ENCODE measurements at regions not wholly inside any gene's neighbourhood (a gene's known extent, or its start where the extent isn't known, plus 50 kb on each side); places are given as distances from the start of the nearest gene placed in this dataset.

GRCh38 chrX:113977887-113978286 lies 606.0 kb upstream of the HTR2C start:
- Histone ChIP-seq H3F3A (ENCODE audit: low read length, unreplicated experiment) (no peaks in the 10 kb centered on the region), H3K9ac (ENCODE audit: low read length) (no peak overlapping the region), H4K20me1 (ENCODE audit: low read length) (no peaks in the 10 kb centered on the region), H3K27me3 (ENCODE audit: low read length) (no peaks in the 10 kb centered on the region), H3K4me2 (ENCODE audit: low read length) (no peak overlapping the region), H3K79me2 (ENCODE audit: low read length) (no peaks in the 10 kb centered on the region), H3K9me2 (replicated peaks; ENCODE audit: low read length) (no peaks in the 10 kb centered on the region), H3K27ac (ENCODE audit: low read length) (no peak overlapping the region), H3K9me3 (ENCODE audit: low read length) (no peaks in the 10 kb centered on the region), H2AFZ (ENCODE audit: low read length) (no peak overlapping the region), H3K36me3 (ENCODE audit: low read depth, low read length) (no peaks in the 10 kb centered on the region), H3K4me1 (ENCODE audit: insufficient read depth, low read length) (no peaks in the 10 kb centered on the region), H3K4me3 (ENCODE audit: low read length) (no peak overlapping the region)
- CTCF ChIA-PET, result no interaction called here
- POLR2A ChIA-PET (ENCODE audit: unreplicated experiment), result no interaction called here
- no TSS peak for BruUV-seq (replicated peaks)
- ATAC-seq (no peak), DNase-seq (no peak)
- intact Hi-C loops (cut with micrococcal nuclease), result no loop called here
- TF ChIP-seq EZH2phosphoT487 (IDR thresholded peaks at IDR 0.05; ENCODE audit: borderline replicate concordance, low read length) (no peak), EZH2 (IDR thresholded peaks at IDR 0.05; ENCODE audit: low read length, unreplicated experiment) (no peak)
- TF ChIP-seq, protein P1, sequence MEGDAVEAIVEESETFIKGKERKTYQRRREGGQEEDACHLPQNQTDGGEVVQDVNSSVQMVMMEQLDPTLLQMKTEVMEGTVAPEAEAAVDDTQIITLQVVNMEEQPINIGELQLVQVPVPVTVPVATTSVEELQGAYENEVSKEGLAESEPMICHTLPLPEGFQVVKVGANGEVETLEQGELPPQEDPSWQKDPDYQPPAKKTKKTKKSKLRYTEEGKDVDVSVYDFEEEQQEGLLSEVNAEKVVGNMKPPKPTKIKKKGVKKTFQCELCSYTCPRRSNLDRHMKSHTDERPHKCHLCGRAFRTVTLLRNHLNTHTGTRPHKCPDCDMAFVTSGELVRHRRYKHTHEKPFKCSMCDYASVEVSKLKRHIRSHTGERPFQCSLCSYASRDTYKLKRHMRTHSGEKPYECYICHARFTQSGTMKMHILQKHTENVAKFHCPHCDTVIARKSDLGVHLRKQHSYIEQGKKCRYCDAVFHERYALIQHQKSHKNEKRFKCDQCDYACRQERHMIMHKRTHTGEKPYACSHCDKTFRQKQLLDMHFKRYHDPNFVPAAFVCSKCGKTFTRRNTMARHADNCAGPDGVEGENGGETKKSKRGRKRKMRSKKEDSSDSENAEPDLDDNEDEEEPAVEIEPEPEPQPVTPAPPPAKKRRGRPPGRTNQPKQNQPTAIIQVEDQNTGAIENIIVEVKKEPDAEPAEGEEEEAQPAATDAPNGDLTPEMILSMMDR (conservative IDR thresholded peaks at IDR 0.05; ENCODE audit: low read depth, low read length), result no peak

- intact Hi-C loops (cut with micrococcal nuclease), result no loop called here
- H4K20me1 ChIP-seq (ENCODE audit: low read length), result no peaks in the 10 kb centered on the region
- no peaks in the 10 kb centered on the region for H3K9me3 ChIP-seq (ENCODE audit: low read length)
- no peak for DNase-seq
- no peaks in the 10 kb centered on the region for H3K4me1 ChIP-seq (ENCODE audit: insufficient read depth, low read length)
- H2AFZ ChIP-seq (ENCODE audit: low read length), result no peak overlapping the region
- no peaks in the 10 kb centered on the region for H3K36me3 ChIP-seq (ENCODE audit: low read depth, low read length)
- H3K79me2 ChIP-seq (ENCODE audit: low read length), result no peaks in the 10 kb centered on the region
- H3K4me3 ChIP-seq (ENCODE audit: low read length), result no peak overlapping the region
- CTCF ChIA-PET, result no interaction called here
- TF ChIP-seq, protein P1 (conservative IDR thresholded peaks at IDR 0.05; ENCODE audit: low read depth, low read length), result no peak
- TF ChIP-seq EZH2 (IDR thresholded peaks at IDR 0.05; ENCODE audit: low read length, unreplicated experiment), result no peak
- H3K9me2 ChIP-seq (replicated peaks; ENCODE audit: low read length), result no peaks in the 10 kb centered on the region
- H3K27me3 ChIP-seq (ENCODE audit: low read length), result no peaks in the 10 kb centered on the region
- POLR2A ChIA-PET (ENCODE audit: unreplicated experiment), result no interaction called here
- no TSS peak for BruUV-seq (replicated peaks)
- no peaks in the 10 kb centered on the region for H3F3A ChIP-seq (ENCODE audit: low read length, unreplicated experiment)
- H3K27ac ChIP-seq (ENCODE audit: low read length), result no peak overlapping the region
- ATAC-seq, result no peak
- no peak overlapping the region for H3K9ac ChIP-seq (ENCODE audit: low read length)
- H3K4me2 ChIP-seq (ENCODE audit: low read length), result no peak overlapping the region
These were observed 608.4 kb upstream of the HTR2C start for GRCh38 chrX:113975441-113975840.

GRCh38 chrX:113974881-113975280 lies 609.0 kb upstream of the HTR2C start:
- Histone ChIP-seq H3K9me2 (replicated peaks; ENCODE audit: low read length) (no peaks in the 10 kb centered on the region), H3K27me3 (ENCODE audit: low read length) (no peaks in the 10 kb centered on the region), H3K9me3 (ENCODE audit: low read length) (no peaks in the 10 kb centered on the region), H3K36me3 (ENCODE audit: low read depth, low read length) (no peaks in the 10 kb centered on the region), H4K20me1 (ENCODE audit: low read length) (no peaks in the 10 kb centered on the region), H3K4me2 (ENCODE audit: low read length) (no peak overlapping the region), H3K4me3 (ENCODE audit: low read length) (no peak overlapping the region), H3K9ac (ENCODE audit: low read length) (no peak overlapping the region), H3K27ac (ENCODE audit: low read length) (no peak overlapping the region), H2AFZ (ENCODE audit: low read length) (no peak overlapping the region), H3F3A (ENCODE audit: low read length, unreplicated experiment) (no peaks in the 10 kb centered on the region), H3K4me1 (ENCODE audit: insufficient read depth, low read length) (no peaks in the 10 kb centered on the region), H3K79me2 (ENCODE audit: low read length) (no peaks in the 10 kb centered on the region)
- ChIA-PET POLR2A (ENCODE audit: unreplicated experiment) (no interaction called here), CTCF (no interaction called here)
- intact Hi-C loops (cut with micrococcal nuclease), result no loop called here
- no peak for TF ChIP-seq EZH2 (IDR thresholded peaks at IDR 0.05; ENCODE audit: low read length, unreplicated experiment)
- TF ChIP-seq, protein P1 (conservative IDR thresholded peaks at IDR 0.05; ENCODE audit: low read depth, low read length), result no peak
- TF ChIP-seq EZH2phosphoT487 (IDR thresholded peaks at IDR 0.05; ENCODE audit: borderline replicate concordance, low read length), result no peak
- DNase-seq (no peak), ATAC-seq (no peak)
- BruUV-seq (replicated peaks), result no TSS peak
